Liver (tissue), 8 donors: ENCODE measurements at regions not wholly inside any gene's neighbourhood (a gene's known extent, or its start where the extent isn't known, plus 50 kb on each side); places are given as distances from the start of the nearest gene placed in this dataset.

Source experiments
- DNase-seq: peaks from one replicate; pipeline ENCODE4 v3.0.0-alpha.2; 2017; ENCODE audit warnings: low spot score
- H3K27ac ChIP-seq, 2 donors: one replicate each; pipeline ENCODE4 v1.7.0; 2013; ENCODE audit warnings: inconsistent platforms in 2 of 2, low read length in 2 of 2, control low read depth in 1 of 2, low read depth in 1 of 2, mild to moderate bottlenecking in 1 of 2
- H3K27me3 ChIP-seq, 4 donors: one replicate each; pipeline versions ENCODE4 v1.6.1 to v1.7.0; 2013; ENCODE audit warnings: low read length in 3 of 4, inconsistent platforms in 1 of 4, mild to moderate bottlenecking in 1 of 4, moderate library complexity in 1 of 4; ENCODE audit not compliant: control insufficient read depth in 4 of 4, insufficient read depth in 4 of 4
- H3K36me3 ChIP-seq, 4 donors: one replicate each; pipeline versions ENCODE4 v1.6.1 to v1.7.0; 2013; ENCODE audit warnings: low read length in 3 of 4, mild to moderate bottlenecking in 3 of 4, low read depth in 1 of 4, moderate library complexity in 1 of 4; ENCODE audit not compliant: control insufficient read depth in 4 of 4, insufficient read depth in 3 of 4
- H3K4me1 ChIP-seq, 4 donors: one replicate each; pipeline versions ENCODE4 v1.6.1 to v1.7.0; 2013; ENCODE audit warnings: low read length in 3 of 4, mild to moderate bottlenecking in 3 of 4, moderate library complexity in 1 of 4; ENCODE audit not compliant: control insufficient read depth in 4 of 4, insufficient read depth in 4 of 4
- H3K4me3 ChIP-seq, 3 donors: one replicate each; pipeline versions ENCODE4 v1.6.1 to v1.7.0; 2013; ENCODE audit warnings: low read length in 3 of 3, control low read depth in 1 of 3, low read depth in 1 of 3, mild to moderate bottlenecking in 1 of 3
- H3K9ac ChIP-seq, 2 donors: one replicate each; pipeline ENCODE4 v1.7.0; 2013; ENCODE audit warnings: low read length in 2 of 2, mild to moderate bottlenecking in 2 of 2, moderate library complexity in 2 of 2, control low read depth in 1 of 2, low read depth in 1 of 2
- H3K9me3 ChIP-seq, 4 donors: one replicate each; pipeline versions ENCODE4 v1.6.1 to v1.7.0; 2013; ENCODE audit warnings: low read length in 3 of 4; ENCODE audit not compliant: control insufficient read depth in 4 of 4
- ATF3 ChIP-seq: IDR thresholded peaks from 2 replicates; pipeline ENCODE4 v1.6.1; 2016; ENCODE audit warnings: antibody characterized with exemption
- CTCF ChIP-seq: fragments of 150-350 bp; IDR thresholded peaks from 2 replicates; pipeline ENCODE4 v1.5.1; 2017; ENCODE audit warnings: improper control_type of control experiment, low read depth, low read length; ENCODE audit not compliant: missing input control
- EGR1 ChIP-seq, 2 donors: IDR thresholded peaks; 2 replicates each; pipeline ENCODE4 v1.6.1; 2016 to 2018; ENCODE audit warnings: antibody characterized with exemption in 2 of 2, low read depth in 2 of 2
- FOXA1 ChIP-seq: IDR thresholded peaks from 2 replicates; pipeline ENCODE4 v1.6.1; 2016; ENCODE audit warnings: antibody characterized with exemption
- FOXA2 ChIP-seq: IDR thresholded peaks from 2 replicates; pipeline ENCODE4 v1.6.1; 2016; ENCODE audit warnings: antibody characterized with exemption
- GABPA ChIP-seq, 2 donors: IDR thresholded peaks in 1 of 2; conservative IDR thresholded peaks in 1 of 2; 2 replicates each; pipeline ENCODE4 v1.6.1; 2016; ENCODE audit warnings: antibody characterized with exemption in 2 of 2, mild to moderate bottlenecking in 1 of 2, moderate library complexity in 1 of 2
- HNF4A ChIP-seq, 2 donors: conservative IDR thresholded peaks; 2 replicates each; pipeline ENCODE4 v1.6.1; 2016; ENCODE audit warnings: antibody characterized with exemption in 2 of 2, mild to moderate bottlenecking in 2 of 2
- HNF4G ChIP-seq: IDR thresholded peaks from 2 replicates; pipeline ENCODE4 v1.6.1; 2016; ENCODE audit warnings: antibody characterized with exemption
- JUND ChIP-seq, 2 donors: IDR thresholded peaks; 2 replicates each; pipeline ENCODE4 v1.6.1; 2016; ENCODE audit warnings: antibody characterized with exemption in 2 of 2
- MAX ChIP-seq: IDR thresholded peaks from 2 replicates; pipeline ENCODE4 v1.6.1; 2016; ENCODE audit warnings: antibody characterized with exemption
- NR2F2 ChIP-seq: IDR thresholded peaks from 2 replicates; pipeline ENCODE4 v1.6.1; 2016; ENCODE audit warnings: antibody characterized with exemption
- RAD21 ChIP-seq, 2 donors: IDR thresholded peaks; 2 replicates each; pipeline ENCODE4 v1.6.1; 2016; ENCODE audit warnings: antibody characterized with exemption in 2 of 2, mild to moderate bottlenecking in 2 of 2
- REST ChIP-seq: IDR thresholded peaks from 2 replicates; pipeline ENCODE4 v1.6.1; 2016; ENCODE audit warnings: antibody characterized with exemption, mild to moderate bottlenecking
- RXRA ChIP-seq, 2 donors: IDR thresholded peaks; 2 replicates each; pipeline ENCODE4 v1.6.1; 2017 to 2018; ENCODE audit warnings: antibody characterized with exemption in 2 of 2, mild to moderate bottlenecking in 1 of 2
- SP1 ChIP-seq: IDR thresholded peaks from 2 replicates; pipeline ENCODE4 v1.6.1; 2018; ENCODE audit warnings: antibody characterized with exemption, mild to moderate bottlenecking
- TAF1 ChIP-seq: conservative IDR thresholded peaks from 2 replicates; pipeline ENCODE4 v1.6.1; 2016; ENCODE audit warnings: antibody characterized with exemption, mild to moderate bottlenecking
- YY1 ChIP-seq: IDR thresholded peaks from 2 replicates; pipeline ENCODE4 v1.6.1; 2016; ENCODE audit warnings: antibody characterized with exemption, mild to moderate bottlenecking
- ZBTB33 ChIP-seq: IDR thresholded peaks from 2 replicates; pipeline ENCODE4 v1.6.1; 2016; ENCODE audit warnings: antibody characterized with exemption
- WGBS: extraction: QIAGEN DNeasy Blood & Tissue Kit; methylation state at CpG from one replicate; pipeline ENCODE4 v1.1.7; 2013; 5-methylcytosine and 5-hydroxymethylcytosine counted together
- donor health status: healthy.
- donor health status: healthy.
- donor health status: healthy.
- donor health status: healthy.
- donor health status: healthy.

- Histone ChIP-seq H3K4me3 (no peak overlapping the region), H3K27ac (no peak overlapping the region), H3K36me3 (no peaks in the 10 kb centered on the region), H3K27me3 (no peaks in the 10 kb centered on the region), H3K9me3 (no peaks in the 10 kb centered on the region), H3K4me1 (no peaks in the 10 kb centered on the region), H3K9ac (no peak overlapping the region)
- DNase-seq = no peak
- TF ChIP-seq TAF1 (no peak), SP1 (no peak), HNF4G (no peak), HNF4A (conservative IDR thresholded peaks at IDR 0.05) (no peak), FOXA2 (no peak), RAD21 (IDR thresholded peaks at IDR 0.05) (no peak), CTCF (no peak), GABPA (IDR thresholded peaks at IDR 0.05 in 1 of 2, conservative IDR thresholded peaks at IDR 0.05 in 1 of 2) (no peak), RXRA (IDR thresholded peaks at IDR 0.05) (no peak), YY1 (no peak), ZBTB33 (no peak), FOXA1 (no peak), MAX (no peak), ATF3 (no peak), JUND (IDR thresholded peaks at IDR 0.05) (no peak), NR2F2 (no peak), REST (no peak), EGR1 (IDR thresholded peaks at IDR 0.05; ENCODE audit: low read depth in 2 of 2) (no peak)
- 61% methylated on average over 4 of the region's 4 CpGs for whole genome bisulfite sequencing
These were observed 212.0 kb upstream of the PCSK2 start for GRCh38 chr20:17014756-17015366.
